Upper lobe of left lung (tissue), 4 donors: ENCODE measurements at regions not wholly inside any gene's neighbourhood (a gene's known extent, or its start where the extent isn't known, plus 50 kb on each side); places are given as distances from the start of the nearest gene placed in this dataset.

Experiments used
- CTCF ChIP-seq, 6 experiments: fragments of 450-650 bp in 4 of 6; fragments of 200-600 bp in 2 of 6; sonication (generic) in 2 of 6; IDR thresholded peaks; one replicate each; pipeline ENCODE4 v1.5.1; 2016 to 2019; ENCODE audit warnings: antibody characterized with exemption in 6 of 6
- POLR2A ChIP-seq, 4 donors: fragments of 450-650 bp; IDR thresholded peaks; one replicate each; pipeline ENCODE4 v1.5.1; 2016 to 2017; ENCODE audit warnings: antibody characterized with exemption in 4 of 4, mild to moderate bottlenecking in 2 of 4
- POLR2AphosphoS5 ChIP-seq, 2 donors: sonication (generic); formaldehyde crosslinking; IDR thresholded peaks; one replicate each; pipeline ENCODE4 v1.5.1; 2017; ENCODE audit warnings: antibody characterized with exemption in 2 of 2

DNA sequence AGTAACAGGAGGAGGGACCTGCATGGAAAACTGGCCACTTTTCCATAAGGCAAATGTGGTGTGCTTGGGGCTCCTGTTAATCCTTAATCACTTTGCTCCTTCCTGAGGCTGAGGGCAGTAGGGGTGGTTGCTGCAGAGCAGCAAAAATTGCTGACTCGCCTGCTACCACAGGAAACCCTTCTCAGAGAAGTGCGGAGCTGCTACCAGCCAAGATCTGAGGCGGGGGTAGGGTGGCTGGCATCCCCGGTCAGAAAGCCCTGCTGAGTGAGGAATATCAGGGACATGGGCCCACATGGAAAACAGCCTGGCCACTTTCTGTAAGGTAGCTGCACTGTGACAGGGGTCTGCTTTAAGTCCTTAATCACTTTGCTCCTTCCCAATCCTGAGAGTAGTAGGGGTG, 192.4 kb upstream of the GHR start:
- TF ChIP-seq CTCF (IDR thresholded peaks at IDR 0.05) (no peak), POLR2A (IDR thresholded peaks at IDR 0.05) (no peak), POLR2AphosphoS5 (IDR thresholded peaks at IDR 0.05) (no peak)
